SH-SY5Y (cell line): ENCODE measurements at regions not wholly inside any gene's neighbourhood (a gene's known extent, or its start where the extent isn't known, plus 50 kb on each side); places are given as distances from the start of the nearest gene placed in this dataset.

Source experiments
- GATA2 ChIP-seq: IDR thresholded peaks from 2 replicates; pipeline ENCODE4 v1.6.1; 2011; ENCODE audit warnings: mild to moderate bottlenecking, low read depth, low read length
- GATA3 ChIP-seq: IDR thresholded peaks from 2 replicates; pipeline ENCODE4 v1.6.1; 2011; ENCODE audit warnings: low read depth, mild to moderate bottlenecking, low read length, moderate library complexity

DNA sequence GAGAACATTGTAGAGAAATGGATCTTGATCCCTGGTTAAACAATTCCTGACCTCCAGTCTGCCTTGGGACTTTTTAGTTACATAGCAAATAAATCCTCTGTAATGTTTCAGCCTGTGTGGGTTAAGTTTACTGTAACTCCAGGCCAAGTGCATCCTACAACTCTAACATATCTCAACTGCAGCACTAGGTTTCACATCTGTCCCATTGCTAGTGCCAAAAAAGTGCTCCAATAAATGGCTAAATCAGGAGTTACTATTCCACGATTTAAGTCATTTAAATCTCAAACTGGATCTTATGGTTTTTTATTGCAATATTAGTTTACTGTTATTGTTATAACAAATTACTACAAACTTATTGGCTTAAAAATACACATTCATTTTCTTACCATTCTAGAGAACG lies 479.6 kb downstream of the GPAM start:
- TF ChIP-seq GATA3, result no peak
- no peak for TF ChIP-seq GATA2
